GM18873 (cell line): ENCODE measurements at regions not wholly inside any gene's neighbourhood (a gene's known extent, or its start where the extent isn't known, plus 50 kb on each side); places are given as distances from the start of the nearest gene placed in this dataset.

Experiments used
- ATAC-seq: cut with Tn5 transposase; IDR thresholded peaks from one replicate; pipeline ENCODE4 v1.9.1; 2021; ENCODE audit warnings: mild to moderate bottlenecking, moderate library complexity, moderate number of reproducible peaks; ENCODE audit not compliant: unreplicated experiment, low FRiP score

DNA sequence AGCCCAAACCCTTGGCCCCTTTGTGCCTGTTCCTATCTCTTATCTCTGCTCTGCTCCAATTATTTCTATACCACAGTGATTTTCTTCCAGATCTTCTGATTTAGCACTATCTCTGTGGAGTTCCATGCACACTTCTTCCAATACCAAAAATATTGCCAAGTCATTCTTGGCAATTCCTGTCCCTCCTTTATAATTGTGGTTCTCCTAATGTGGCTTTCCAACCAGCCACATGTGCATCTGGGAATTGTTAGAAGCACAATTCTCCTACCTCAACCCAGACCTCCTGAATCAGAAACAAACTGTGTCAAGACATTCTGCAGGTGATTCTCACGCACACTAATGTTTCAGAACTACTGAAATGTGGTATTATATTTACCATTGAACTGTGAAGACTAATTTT is 447.8 kb upstream of the IGFBP3 start:
- no peak for ATAC-seq

DNA sequence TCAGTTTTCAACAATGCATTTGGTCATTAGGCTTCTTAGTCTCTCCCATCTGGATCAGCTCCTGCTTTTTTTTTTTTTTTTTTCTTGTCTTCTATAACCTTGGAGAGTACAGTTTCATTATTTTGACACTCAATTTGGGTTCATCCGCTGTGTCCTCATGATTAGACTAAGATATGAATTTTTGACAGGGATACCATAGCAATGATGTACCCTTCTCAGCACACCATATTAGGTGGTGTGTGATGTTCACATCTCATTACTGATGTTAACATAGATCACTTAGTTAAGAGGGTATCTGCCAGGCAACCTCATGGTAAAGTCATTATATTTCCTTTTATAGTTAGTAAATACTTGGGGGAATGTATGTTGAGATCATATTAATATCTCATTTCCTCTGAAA is 445.5 kb upstream of the IGFBP3 start:
- ATAC-seq = no peak

DNA sequence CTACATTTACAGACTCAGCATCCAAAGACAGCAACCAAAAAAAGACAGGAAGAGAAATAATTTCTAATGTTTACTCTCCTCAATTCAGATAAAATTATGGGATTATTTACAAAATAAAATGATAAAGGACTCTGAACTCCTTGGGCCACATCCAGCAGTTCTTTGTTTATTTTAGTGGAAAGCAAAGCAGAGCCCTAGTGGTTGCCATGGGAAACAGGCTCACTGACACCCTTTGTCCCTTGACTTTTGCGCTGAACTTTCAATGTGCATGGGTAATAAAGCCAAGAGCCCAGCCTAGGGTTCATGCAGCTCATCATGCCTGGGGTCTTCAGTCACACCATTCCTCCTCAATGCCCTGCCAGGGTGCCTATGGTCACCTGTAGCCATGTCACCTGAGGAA is 442.6 kb upstream of the IGFBP3 start:
- ATAC-seq = no peak

DNA sequence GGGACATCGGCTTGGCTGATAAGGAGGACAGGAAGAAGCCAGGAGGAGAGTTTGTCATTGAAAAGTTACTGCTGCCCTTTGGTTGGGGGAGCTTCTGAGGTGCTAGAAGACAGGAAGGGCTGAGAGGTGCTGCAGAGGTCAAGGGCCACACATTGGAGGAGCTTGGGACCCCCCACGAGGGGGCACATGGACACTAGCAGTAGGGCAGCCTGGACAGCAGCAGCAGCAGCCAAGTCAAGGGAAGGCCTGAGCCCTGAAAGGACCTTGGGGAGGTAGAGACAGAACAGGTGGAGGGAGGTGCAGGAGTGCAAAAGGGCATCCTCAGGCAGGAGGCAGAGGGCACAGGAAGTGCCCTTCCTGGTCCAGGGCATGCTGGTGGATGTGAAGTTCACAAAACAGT is 439.7 kb upstream of the IGFBP3 start:
- no peak for ATAC-seq

DNA sequence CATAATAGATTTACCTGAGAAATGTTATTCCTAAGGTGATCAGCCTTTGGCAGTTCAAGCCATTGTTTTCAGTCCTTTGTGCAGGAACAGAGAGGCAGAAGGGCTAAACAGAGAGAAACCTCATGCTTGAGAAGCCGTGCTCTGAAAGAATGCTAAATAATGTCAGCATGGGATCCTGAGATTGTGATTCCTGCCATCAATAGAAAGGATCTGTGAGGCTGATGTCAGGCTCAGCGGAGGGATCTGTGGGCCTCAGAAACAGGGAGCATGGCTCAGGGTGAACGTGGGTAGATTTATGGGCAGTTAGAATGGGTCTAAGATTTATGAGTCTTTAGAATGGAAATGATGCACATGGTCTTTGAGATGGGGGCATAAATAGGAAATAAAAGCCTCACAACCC is 439.2 kb upstream of the IGFBP3 start:
- ATAC-seq = no peak

DNA sequence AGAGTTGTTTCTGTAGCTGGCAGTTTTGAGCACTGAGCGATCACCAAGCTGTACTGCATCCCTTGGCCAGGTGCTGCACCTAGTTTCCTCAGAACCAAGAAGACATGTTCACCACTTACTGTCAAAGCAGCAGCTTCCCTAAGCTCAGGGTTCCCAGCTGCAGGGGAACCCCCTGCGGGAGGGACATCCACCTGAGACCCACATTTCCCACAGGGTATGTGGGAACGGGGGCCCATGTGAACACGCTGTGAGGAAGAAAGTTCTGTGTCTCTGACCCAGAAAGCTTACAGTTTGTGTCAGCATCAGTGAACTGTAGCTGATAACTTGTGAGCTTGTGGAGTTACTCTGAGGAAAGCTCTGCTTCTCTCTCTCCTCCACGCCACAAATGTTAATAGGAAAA is 436.8 kb upstream of the IGFBP3 start:
- no peak for ATAC-seq

DNA sequence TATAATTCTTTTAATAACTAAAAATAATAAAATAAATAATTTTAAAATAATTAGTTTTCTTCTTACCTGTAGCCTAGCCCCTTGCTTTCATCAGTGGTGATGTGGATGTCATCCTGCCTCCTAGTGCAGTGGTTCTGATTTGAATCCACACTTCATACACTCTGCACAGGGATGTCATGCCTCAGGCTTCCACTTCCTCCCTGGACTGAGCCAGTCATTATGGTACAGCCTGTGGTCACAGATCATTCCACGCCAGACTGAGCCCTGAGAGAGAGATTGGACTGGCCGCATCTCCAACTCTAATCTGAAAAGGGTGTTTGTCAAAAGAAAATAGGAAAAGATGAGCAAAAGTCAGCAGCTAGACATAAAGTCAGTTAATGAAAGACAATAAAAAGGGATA is 436.2 kb upstream of the IGFBP3 start:
- no peak for ATAC-seq

DNA sequence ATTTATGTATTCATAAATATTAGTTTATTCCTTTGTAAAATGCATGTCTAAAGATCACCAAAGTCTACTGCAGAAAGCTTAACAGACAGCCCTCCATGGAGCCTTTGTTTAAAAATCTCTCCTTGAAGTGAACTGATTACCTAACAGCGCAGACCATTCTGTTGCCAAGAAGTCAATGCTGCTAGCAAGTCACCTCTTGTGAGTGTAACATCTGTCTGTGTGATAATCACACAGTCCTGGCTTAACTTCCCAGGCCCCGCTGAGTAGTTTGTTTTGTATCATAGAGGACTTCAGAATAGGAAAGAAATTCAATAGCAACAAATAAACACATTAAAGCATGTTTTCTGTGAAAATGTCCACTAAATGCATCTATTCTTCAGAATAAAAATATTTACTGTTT is 435.3 kb upstream of the IGFBP3 start:
- no peak for ATAC-seq

DNA sequence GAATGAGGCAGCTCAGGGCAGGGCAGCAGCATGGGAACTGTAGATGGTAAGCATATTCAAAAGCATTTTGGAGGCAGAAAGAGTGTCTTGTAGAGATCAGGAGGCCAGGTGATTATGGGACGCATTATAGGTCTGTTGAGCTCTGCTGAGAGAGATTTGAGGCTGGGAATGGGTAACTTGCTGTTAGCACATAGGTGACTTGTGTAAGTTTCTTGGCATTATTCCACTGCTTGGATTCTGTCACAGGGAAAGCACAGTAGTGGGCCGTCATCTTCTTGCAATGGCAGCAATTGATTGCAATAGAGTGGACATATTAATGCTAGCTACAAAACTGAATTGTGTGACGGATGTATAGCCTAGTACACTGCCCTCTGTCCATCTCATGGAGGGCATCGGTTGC is 434.3 kb upstream of the IGFBP3 start:
- no peak for ATAC-seq

DNA sequence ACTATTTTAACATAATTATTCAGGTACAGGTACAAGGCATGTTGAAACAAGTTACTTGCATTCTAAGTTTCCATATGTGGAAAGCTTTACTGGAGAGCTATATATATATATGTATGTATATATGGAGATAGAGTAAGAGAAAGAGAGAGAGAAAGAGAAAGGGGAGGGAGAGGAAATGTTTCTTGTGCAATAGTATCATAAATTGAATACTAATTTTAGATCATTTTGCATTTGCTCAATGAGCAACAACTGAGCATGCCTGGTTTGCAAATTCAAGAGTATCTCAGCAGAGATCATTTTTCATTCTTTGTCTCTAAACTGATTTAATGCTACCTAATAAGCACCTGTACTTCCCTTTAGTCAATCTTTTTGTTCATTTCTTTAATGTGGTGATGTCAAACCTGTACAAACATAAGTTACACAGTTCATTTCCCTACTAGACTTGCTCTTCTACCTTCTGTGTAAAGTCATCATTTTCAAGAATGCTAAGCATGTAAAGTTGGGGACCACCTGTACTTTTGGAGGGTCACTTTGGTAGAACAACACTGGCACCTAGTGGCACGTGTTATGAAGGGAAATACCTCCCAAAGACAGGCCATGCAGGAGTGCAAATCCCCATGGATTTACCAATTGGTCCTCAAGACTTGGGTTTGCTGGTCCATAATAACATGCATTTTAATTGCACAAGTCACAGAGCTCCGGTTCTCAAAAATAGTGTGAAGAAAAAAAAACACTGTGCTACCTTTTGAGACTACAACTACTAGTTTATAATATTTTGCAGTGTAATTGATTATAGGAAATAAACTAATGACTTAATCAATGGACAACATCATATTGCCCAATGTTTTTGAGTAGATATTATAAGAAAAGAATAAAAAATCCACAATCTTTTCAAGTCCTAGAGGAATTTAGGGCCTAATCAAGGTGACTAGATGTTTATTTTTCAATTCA is 431.2 kb upstream of the IGFBP3 start:
- no peak for ATAC-seq

DNA sequence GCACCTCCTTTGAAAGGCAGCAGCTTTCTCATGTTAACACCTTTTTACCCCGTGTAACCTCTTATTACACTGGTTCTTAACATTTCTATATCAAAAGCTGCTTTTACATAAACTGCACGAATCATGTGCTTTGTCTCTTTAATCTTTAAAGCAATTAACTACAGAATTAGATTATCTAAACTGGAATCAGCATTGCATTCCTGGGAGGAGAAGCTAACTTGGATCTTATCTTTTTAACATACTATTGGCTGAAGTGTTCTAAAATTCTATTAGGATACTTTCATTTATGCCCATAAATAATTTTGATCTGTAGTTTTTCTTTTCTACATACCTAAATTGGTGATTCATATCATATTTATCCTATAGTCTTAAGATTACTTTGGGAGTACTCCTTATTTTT is 428.4 kb upstream of the IGFBP3 start:
- no peak for ATAC-seq

DNA sequence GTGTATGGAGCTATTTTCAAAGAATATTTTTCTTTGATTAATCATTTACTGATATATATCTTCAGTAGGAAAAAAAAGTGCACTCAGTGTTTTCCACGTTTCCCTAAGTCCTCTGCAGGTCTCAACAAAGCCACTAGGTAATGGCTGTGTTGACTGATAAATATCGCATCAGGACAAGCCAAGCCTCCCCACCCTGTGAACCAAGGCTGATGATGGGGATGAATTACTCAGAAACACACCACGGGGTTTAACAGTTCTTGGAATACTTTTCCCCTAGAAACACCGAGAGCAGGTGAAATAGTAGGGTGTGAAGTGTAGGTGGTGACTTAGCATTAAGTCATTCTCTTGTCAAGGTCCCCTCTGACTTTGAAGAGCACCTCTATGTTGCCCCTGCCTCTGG is 423.5 kb upstream of the IGFBP3 start:
- ATAC-seq = no peak

DNA sequence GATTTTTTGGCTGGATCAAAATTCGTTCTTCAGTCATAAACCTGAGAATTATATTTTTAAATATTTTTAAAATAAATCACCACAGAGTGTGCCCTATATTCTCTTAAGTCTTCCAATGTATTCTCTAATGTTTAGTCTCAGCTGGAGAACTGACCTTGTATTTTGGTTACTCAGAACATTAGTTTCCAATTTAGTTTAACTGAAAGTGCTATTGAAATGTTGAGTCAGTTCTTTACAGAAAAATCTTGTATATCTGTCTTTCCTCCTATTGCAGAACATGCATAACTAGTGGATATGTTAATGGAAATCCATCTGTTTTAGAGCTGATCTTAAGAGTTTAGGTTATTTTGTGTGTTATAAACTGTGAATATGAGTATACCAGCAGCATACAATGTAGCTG is 422.7 kb upstream of the IGFBP3 start:
- ATAC-seq = no peak

DNA sequence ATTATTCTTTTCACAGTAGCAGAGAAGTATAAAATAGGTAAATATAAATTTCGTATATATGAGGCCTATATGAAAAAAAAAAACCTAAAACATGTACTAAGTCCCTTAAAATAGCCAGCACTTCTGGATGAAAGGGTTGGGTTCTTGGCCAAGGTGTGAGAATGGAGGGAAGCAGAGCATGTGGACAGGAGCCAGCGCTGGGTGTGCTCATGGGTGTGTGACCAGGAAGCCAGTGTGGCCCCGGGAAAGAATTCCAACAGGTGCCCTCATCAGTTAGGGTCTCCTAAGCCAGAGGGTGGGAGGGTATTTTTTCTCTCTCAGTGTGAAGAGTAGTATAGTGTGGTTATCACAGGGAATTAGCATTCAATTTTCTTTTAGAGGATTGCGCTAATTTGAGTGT is 401.9 kb upstream of the IGFBP3 start:
- no peak for ATAC-seq

DNA sequence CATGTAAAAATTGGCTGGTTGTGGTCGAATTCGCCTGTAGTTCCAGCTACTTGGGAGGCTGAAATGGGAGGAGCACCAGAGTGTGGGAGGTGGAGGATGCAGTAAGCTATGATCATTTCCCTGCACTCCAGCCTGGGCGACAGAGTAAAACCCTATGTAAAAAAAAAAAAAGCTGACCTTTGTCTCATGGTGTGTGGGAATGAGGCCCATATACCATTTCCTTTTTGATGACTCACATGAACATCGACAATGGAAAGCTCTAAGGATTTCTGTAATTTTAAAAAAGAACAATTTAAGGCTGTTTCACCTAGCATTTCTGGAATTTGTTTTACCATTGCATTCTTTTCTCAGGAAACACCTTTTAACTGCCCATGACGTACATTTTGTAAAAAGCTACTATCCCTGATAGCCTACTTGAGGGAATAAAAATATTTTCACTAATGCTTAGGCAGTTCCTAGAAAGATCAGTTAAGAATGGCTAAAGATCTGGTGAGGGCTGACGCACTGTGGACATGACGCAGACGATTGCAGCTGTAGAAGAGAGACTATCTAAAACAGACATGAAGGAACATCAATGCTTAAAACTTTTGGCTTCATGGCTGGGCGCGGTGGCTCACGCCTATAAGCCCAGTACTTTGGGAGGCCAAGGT is 400.6 kb upstream of the IGFBP3 start:
- no peak for ATAC-seq

DNA sequence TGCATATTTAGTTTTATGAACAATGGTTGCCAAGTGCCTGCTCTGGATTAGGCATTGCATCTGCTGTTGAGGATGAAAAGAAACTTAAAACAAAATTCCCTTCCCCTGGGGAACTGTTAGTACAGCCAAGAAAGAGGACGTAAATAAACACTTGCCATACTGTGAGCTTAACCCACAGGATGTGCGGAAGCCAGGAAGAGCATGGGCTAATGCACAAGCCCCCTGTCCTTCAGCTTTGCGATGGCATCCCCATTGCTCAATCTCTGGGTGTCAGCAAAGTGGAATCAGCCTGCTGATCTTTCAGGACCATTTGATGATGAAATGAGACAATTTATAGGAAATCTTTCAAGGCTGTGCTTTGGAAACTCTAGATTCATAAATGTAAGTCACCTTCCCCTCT is 399.9 kb upstream of the IGFBP3 start:
- ATAC-seq = no peak

DNA sequence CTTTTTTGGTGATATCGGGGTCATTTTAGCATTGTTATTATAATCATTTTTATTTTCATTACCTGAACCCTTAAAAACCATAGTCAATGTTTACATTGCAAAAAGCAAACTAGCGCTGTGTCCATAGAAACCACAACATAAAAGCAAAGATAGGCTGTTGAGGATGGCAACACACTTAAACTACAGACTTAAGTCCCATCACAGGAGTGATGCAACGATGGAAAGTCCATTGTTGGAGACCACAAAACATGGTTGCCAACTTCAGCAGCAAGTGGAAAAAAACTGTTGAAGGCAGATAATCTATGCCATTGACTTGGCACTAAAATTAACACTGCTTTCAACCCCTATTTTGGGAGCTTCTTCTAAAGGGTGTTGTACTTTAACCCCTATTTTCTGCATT is 398.8 kb upstream of the IGFBP3 start:
- ATAC-seq = no peak

DNA sequence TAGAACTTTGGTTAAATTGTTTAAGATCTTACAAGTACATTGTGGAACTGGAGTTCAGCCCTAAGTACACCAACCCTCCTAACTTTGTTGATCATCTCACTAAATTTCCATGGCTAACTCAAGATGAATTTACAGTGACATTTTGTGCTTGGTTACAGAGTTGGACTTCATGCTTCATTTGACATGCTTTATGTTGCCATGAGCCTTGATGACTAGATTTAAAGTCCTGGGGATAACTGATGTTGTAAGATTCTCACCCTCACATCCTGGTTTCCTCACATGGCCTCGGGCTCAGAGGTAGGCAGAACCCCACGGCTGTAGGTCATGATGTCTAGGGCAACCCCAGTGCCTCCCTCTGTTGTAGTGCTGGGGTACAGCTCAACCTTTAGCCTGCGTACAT is 397.2 kb upstream of the IGFBP3 start:
- no peak for ATAC-seq

DNA sequence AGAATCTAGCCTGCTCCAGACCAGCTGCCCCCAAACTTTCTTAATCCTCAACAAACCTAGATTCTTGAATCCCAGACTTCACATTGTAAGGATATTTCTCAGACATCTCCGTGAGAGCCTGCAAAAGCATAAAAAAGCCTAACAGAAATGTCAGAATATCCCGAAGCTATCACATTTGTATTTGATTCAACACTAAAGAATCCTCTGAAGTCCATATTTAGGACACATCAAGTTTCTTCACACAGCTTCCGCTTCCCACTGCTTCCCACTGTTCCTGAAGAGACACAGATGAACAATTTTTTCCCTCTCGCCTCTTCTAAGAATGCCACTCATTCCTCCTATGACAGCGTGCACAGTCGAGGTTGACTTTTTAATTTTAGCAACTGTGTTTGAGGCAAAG is 396.2 kb upstream of the IGFBP3 start:
- no peak for ATAC-seq

DNA sequence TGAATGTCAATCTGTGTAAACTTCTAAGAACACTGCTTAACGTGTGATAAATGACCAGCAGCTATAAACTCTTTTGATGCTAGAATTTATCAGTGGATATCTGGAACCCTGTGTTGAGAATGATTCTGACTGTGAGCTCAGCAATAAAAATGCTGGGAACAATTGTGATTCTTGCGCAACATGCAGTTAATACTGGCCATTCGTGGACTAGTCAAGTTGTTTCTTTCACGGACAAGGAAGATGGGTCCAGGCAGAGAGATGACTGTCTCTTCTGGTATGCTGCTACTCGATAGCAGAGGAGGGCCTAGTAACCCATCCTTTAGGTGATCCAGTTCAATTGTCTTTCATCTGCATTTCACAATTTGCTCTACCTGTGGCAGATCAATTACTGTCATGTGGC is 394.8 kb upstream of the IGFBP3 start:
- no peak for ATAC-seq

DNA sequence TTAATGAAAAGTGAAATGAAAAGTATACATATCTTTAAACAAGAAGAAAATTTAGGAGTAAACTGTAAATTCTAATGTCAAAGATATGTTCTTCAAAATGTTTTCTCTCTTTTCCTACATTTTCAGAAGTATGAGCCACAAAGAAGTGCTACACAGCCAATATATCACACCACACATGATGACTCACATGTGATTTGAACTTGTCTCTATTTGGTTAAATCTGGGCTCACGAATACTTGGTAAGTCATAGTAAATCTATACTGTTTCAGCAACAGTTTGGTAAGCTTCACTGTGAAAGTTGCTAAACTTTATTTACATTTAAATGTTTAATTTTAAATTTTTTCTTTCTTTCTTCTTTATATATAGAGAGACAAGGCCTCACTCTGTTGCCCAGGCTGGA is 380.6 kb upstream of the IGFBP3 start:
- ATAC-seq = no peak

DNA sequence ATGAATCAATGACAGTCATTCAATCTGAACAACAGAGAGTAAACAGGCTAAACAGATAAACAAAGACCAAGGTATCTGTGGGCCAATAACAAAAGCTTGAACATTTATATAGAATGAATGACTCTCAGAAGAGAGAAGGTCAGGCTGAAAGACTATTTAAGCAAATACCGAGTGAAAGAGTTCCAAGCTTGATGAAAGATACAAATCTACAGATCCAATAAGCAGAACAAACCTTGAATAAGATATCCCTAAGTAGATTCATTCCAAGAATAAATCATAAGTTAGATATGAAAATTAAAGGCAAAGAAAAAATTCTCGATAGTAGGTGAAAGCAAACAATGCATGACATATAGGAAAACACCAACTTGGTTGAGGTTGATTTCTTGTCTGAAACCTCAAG is 376.4 kb upstream of the IGFBP3 start:
- ATAC-seq = no peak
